Heart left ventricle (tissue), 16 donors: ENCODE measurements at regions not wholly inside any gene's neighbourhood (a gene's known extent, or its start where the extent isn't known, plus 50 kb on each side); places are given as distances from the start of the nearest gene placed in this dataset.

Experiments
- ATAC-seq, 4 donors: fragments of 200-7000 bp; cut with Tn5 transposase; one replicate each; pipeline ENCODE4 v1.9.1; 2020 to 2022; ENCODE audit warnings: moderate library complexity in 4 of 4, mild to moderate bottlenecking in 3 of 4, moderate number of reproducible peaks in 1 of 4
- DNase-seq, 5 donors: peaks; one replicate each; pipeline ENCODE4 v3.0.0-alpha.2; 2020
- H3K27ac ChIP-seq, 12 donors: fragments of 200-600 bp; sonication (generic) in 4 of 12; one replicate each; pipeline versions ENCODE4 v1.5.0 to v1.8.0; 2016 to 2022; ENCODE audit warnings: mild to moderate bottlenecking in 2 of 12
- H3K27me3 ChIP-seq, 9 donors: fragments of 200-600 bp; sonication (generic) in 2 of 9; one replicate each; pipeline versions ENCODE4 v1.5.1 to v1.8.0; 2016 to 2022; ENCODE audit warnings: mild to moderate bottlenecking in 3 of 9
- H3K36me3 ChIP-seq, 9 donors: fragments of 200-600 bp; sonication (generic) in 2 of 9; one replicate each; pipeline versions ENCODE4 v1.5.0 to v1.8.0; 2018 to 2022; ENCODE audit warnings: mild to moderate bottlenecking in 2 of 9
- H3K4me1 ChIP-seq, 12 donors: fragments of 200-600 bp; sonication (generic) in 4 of 12; one replicate each; pipeline versions ENCODE4 v1.5.0 to v1.8.0; 2016 to 2022; ENCODE audit warnings: mild to moderate bottlenecking in 3 of 12
- H3K4me3 ChIP-seq, 12 donors: fragments of 200-600 bp; sonication (generic) in 4 of 12; one replicate each; pipeline versions ENCODE4 v1.5.0 to v1.8.0; 2017 to 2022; ENCODE audit warnings: mild to moderate bottlenecking in 9 of 12, moderate library complexity in 4 of 12
- H3K9me3 ChIP-seq, 12 donors: fragments of 200-600 bp; sonication (generic) in 4 of 12; one replicate each; pipeline versions ENCODE4 v1.5.0 to v1.8.0; 2016 to 2022; ENCODE audit warnings: mild to moderate bottlenecking in 1 of 12
- CTCF ChIP-seq, 12 donors: fragments of 200-600 bp; sonication (generic) in 4 of 12; IDR thresholded peaks; one replicate each; pipeline versions ENCODE4 v1.5.0 to v1.8.0; 2018 to 2022; ENCODE audit warnings: antibody characterized with exemption in 12 of 12, mild to moderate bottlenecking in 5 of 12
- POLR2A ChIP-seq, 2 donors: fragments of 450-650 bp; IDR thresholded peaks; one replicate each; pipeline ENCODE4 v1.6.1; 2017; ENCODE audit warnings: antibody characterized with exemption in 2 of 2, mild to moderate bottlenecking in 2 of 2, moderate library complexity in 2 of 2
- WGBS, 4 donors: extraction: QIAGEN DNeasy Blood & Tissue Kit in 2 of 4; methylation state at CpG; one replicate each; pipeline versions ENCODE4 v1.1.5 to v1.1.7; 2013 to 2018; 5-methylcytosine and 5-hydroxymethylcytosine counted together
- intact Hi-C, 10 donors: fragments of 100-400 bp; cut with DNase I; formaldehyde crosslinking; loops; one replicate each; pipeline versions ENCODE4 v1.11.1 to v1.14.2; 2022
- donor health status: ischemic (EF 13 %, LVEDD 7.1; RV severe dilation, severe dysfunction).
- donor health status: healthy with polysubstance abuse.
- donor health status: DM: no; HTN: yes; CAD: no.
- donor health status: DM: no; HTN: no; CAD: no.
- donor health status: ischemic (EF 25% LVEDD 6.9; RV normal size, moderate dysfunction).
- donor health status: ischemic (EF 25% LVEDD 5.7; RV mildly dilated, moderate dysfunction).
- donor health status: healthy.
- donor health status: DM: yes; HTN: yes; CAD: no.
- donor health status: ischemic (EF 35%, LVEDD 5.7; RV mildly dilated, moderate dysfunction).
- donor health status: nonischemic (EF 11% LVEDD 7.7; RV severe dilation, severe dysfunction).
- donor health status: DM: yes; HTN: yes; CAD: no.
- donor health status: PGD.
- donor health status: ischemic (EF 29% LVEDD 5.4; RV normal size, mild dysfunction).
- donor health status: nonischemic (EF 23%, LVEDD 6.1; RV moderate dilation, normal function).

DNA sequence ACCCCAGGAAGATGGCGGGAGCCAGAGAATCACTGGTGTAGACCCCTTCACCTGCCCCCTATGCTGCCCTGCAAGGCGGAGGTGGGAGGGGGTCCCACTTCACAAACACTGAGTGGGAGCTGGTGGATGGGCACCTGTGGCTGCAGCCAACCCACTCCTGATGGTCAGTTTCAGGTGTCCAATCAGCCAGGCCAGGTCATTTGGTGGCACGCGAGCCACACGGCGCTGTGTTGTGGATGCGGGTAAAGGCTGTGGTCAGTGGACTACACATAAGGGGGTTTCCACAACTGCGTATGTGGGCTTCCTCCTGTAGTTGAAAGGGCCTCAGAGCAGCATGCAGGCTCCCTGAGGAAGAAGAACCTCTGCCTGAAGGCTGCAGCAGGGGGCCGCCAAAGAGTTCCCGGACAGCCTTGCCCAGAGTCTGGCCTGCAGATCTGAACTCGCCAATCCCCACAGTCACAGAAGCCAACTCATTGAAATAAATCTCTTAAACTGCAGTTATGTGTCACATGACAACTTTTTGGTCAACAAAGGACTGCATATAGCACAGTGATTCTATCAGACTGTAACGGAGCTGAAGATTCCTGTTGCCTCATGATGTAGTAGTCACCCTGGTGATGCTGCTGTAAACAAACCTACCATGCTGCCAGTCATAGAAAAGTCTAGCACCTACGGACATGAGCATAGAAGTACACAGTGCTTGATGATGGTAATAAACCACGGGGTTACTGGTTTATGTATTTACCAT is 284.7 kb upstream of the IRX2 start:
- ATAC-seq: no peak
- Histone ChIP-seq H3K27me3 (no peaks in the 10 kb centered on the region), H3K9me3 (peaks cover 0 to 8% (median 0%) of the 10 kb centered on the region in 12 donors), H3K36me3 (no peaks in the 10 kb centered on the region), H3K4me1 (no peaks in the 10 kb centered on the region), H3K27ac (no peak overlapping the region), H3K4me3 (no peak overlapping the region)
- TF ChIP-seq CTCF (IDR thresholded peaks at IDR 0.05) (no peak), POLR2A (IDR thresholded peaks at IDR 0.05) (no peak)
- no peak for DNase-seq
- intact Hi-C loops: no loop called here
- WGBS, 4 donors: 83 to 89% (median 85%) methylated on average over 13 to 14 of the region's 14 CpGs

DNA sequence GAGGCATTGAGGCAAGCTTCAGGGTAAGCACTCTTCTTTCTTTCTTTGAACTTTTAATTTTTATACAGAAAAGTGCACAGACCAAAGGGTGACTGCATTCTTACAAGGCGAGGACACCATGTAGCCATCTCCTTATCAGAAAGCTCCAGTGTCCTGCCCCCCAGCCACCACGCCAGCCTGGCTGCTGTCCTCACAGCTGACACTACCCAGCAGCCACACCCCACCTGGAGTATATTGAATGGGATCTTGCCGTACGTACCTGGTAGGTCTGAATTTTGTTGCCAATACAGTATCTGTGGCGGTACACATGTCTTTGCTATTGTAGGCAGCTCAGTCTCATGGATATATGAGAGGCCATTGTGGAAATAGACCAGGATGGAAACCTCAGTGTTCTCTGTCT is 284.0 kb upstream of the IRX2 start:
- intact Hi-C loops: no loop called here
- DNase-seq: no peak
- no peak overlapping the region for H3K4me3 ChIP-seq
- H3K27ac ChIP-seq: no peak overlapping the region
- H3K9me3 ChIP-seq: peaks cover 0 to 8% (median 0%) of the 10 kb centered on the region in 12 donors
- ATAC-seq: no peak
- WGBS, 4 donors: 76 to 87% (median 78%) methylated on average over 5 of the region's 5 CpGs
- no peaks in the 10 kb centered on the region for H3K4me1 ChIP-seq
- H3K36me3 ChIP-seq: no peaks in the 10 kb centered on the region
- TF ChIP-seq POLR2A (IDR thresholded peaks at IDR 0.05) (no peak), CTCF (IDR thresholded peaks at IDR 0.05) (no peak)
- H3K27me3 ChIP-seq: no peaks in the 10 kb centered on the region

DNA sequence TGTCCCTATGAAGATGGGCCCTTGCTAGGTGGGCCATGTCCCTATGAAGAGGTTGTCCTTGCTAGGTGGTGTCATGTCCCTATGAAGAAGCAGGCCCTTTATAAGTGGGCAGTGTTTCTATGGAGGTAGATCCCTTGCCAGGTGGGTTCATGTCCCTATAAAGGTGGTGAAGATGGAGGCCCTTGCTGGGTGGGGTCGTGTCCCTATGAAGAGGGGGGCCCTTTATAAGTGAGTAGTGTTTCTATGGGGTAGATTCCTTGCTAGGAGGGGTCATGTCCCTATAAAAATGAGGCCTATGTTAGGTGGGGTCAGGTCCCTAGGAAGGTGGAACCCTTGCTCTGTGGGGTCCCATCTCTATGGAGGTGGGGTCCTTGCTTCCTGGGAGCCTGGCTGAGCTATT is 283.4 kb upstream of the IRX2 start:
- no peaks in the 10 kb centered on the region for H3K36me3 ChIP-seq
- intact Hi-C loops: no loop called here
- H3K4me3 ChIP-seq: no peak overlapping the region
- H3K27ac ChIP-seq: no peak overlapping the region
- no peak for ATAC-seq
- H3K9me3 ChIP-seq: peaks cover 0 to 8% (median 0%) of the 10 kb centered on the region in 12 donors
- WGBS, 4 donors: 32 to 54% (median 44%) methylated on average over 1 of the region's 1 CpG
- DNase-seq: no peak
- no peaks in the 10 kb centered on the region for H3K27me3 ChIP-seq
- TF ChIP-seq CTCF (IDR thresholded peaks at IDR 0.05) (no peak), POLR2A (IDR thresholded peaks at IDR 0.05) (no peak)
- H3K4me1 ChIP-seq: no peaks in the 10 kb centered on the region

GRCh38 chr5:3034449-3034848 is 283.0 kb upstream of the IRX2 start:
- DNase-seq (no peak), ATAC-seq (no peak)
- Histone ChIP-seq H3K36me3 (no peaks in the 10 kb centered on the region), H3K27me3 (no peaks in the 10 kb centered on the region), H3K4me3 (no peak overlapping the region), H3K9me3 (peaks cover 0 to 8% (median 0%) of the 10 kb centered on the region in 12 donors), H3K27ac (no peak overlapping the region), H3K4me1 (no peaks in the 10 kb centered on the region)
- 70 to 82% (median 73%) methylated on average over 3 of the region's 3 CpGs for WGBS, 4 donors
- TF ChIP-seq CTCF (IDR thresholded peaks at IDR 0.05) (no peak), POLR2A (IDR thresholded peaks at IDR 0.05) (no peak)
- intact Hi-C loops: no loop called here
